ENCODE measurements at regions not wholly inside any gene's neighbourhood (a gene's known extent, or its start where the extent isn't known, plus 50 kb on each side); places are given as distances from the start of the nearest gene placed in this dataset.

- no peak overlapping the region for H3K4me3 ChIP-seq (ENCODE audit: low read depth, low read length)
These were observed 286.3 kb downstream of the FSIP2 start for GRCh38 chr2:186024921-186025320.

GRCh38 chr2:186027922-186028321 is 289.3 kb downstream of the FSIP2 start:
- no peak overlapping the region for H3K4me3 ChIP-seq (ENCODE audit: low read depth, low read length)
- no peak for TF ChIP-seq CTCF (conservative IDR thresholded peaks at IDR 0.05; ENCODE audit: low read depth, low read length)
- no peak for DNase-seq (ENCODE audit: low read depth)

More at GRCh38 chr2:186024921-186025320, 286.3 kb downstream of the FSIP2 start:
- no peak for DNase-seq (ENCODE audit: low read depth)
- TF ChIP-seq CTCF (conservative IDR thresholded peaks at IDR 0.05; ENCODE audit: low read depth, low read length) = no peak

- no peak overlapping the region for H3K4me3 ChIP-seq (ENCODE audit: low read depth, low read length)
- no peak for DNase-seq (ENCODE audit: low read depth)
- no peak for TF ChIP-seq CTCF (conservative IDR thresholded peaks at IDR 0.05; ENCODE audit: low read depth, low read length)
These were observed 292.6 kb downstream of the FSIP2 start for GRCh38 chr2:186031229-186031628.

GRCh38 chr2:186032102-186032738 is 293.6 kb downstream of the FSIP2 start:
- no peak for TF ChIP-seq CTCF (conservative IDR thresholded peaks at IDR 0.05; ENCODE audit: low read depth, low read length)
- DNase-seq (ENCODE audit: low read depth) = no peak
- H3K4me3 ChIP-seq (ENCODE audit: low read depth, low read length) = no peak overlapping the region

GRCh38 chr2:186032930-186033329 is 294.3 kb downstream of the FSIP2 start:
- DNase-seq (ENCODE audit: low read depth) = no peak
- no peak overlapping the region for H3K4me3 ChIP-seq (ENCODE audit: low read depth, low read length)
- no peak for TF ChIP-seq CTCF (conservative IDR thresholded peaks at IDR 0.05; ENCODE audit: low read depth, low read length)

- no peak for TF ChIP-seq CTCF (conservative IDR thresholded peaks at IDR 0.05; ENCODE audit: low read depth, low read length)
- H3K4me3 ChIP-seq (ENCODE audit: low read depth, low read length) = no peak overlapping the region
- no peak for DNase-seq (ENCODE audit: low read depth)
These were observed 294.9 kb downstream of the FSIP2 start for GRCh38 chr2:186033541-186033940.

GRCh38 chr2:186036862-186037449 is 298.4 kb downstream of the FSIP2 start:
- H3K4me3 ChIP-seq (ENCODE audit: low read depth, low read length) = no peak overlapping the region
- TF ChIP-seq CTCF (conservative IDR thresholded peaks at IDR 0.05; ENCODE audit: low read depth, low read length) = no peak
- DNase-seq (ENCODE audit: low read depth) = no peak
